A549 (cell line): ENCODE measurements at regions not wholly inside any gene's neighbourhood (a gene's known extent, or its start where the extent isn't known, plus 50 kb on each side); places are given as distances from the start of the nearest gene placed in this dataset.

Experiments used
- ATAC-seq, 2 experiments: fragments of 200-7000 bp in 1 of 2; fragments of >200 bp in 1 of 2; cut with Nextera tagmentation in 1 of 2; cut with Tn5 transposase in 1 of 2; 3 replicates each; pipeline versions ENCODE4 v1.8.0 to v1.9.1; 2018 to 2020; ENCODE audit warnings: mild to moderate bottlenecking in 1 of 2, moderate library complexity in 1 of 2
- CTCF ChIA-PET: fragments of 300-600 bp; sonication (Branson Sonifier 250); formaldehyde crosslinking; extraction: SDS; loops from one replicate; lab custom pipeline; 2021; ENCODE audit warnings: antibody characterized with exemption, inconsistent platforms; lab: Yijun Ruan, JAX
- POLR2A ChIA-PET: fragments of 350-600 bp; formaldehyde crosslinking; extraction: SDS; loops from one replicate; lab custom pipeline; 2021; ENCODE audit warnings: antibody characterized with exemption, inconsistent platforms; lab: Yijun Ruan, JAX
- DNase-seq, 2 experiments: peaks; one replicate each; pipeline versions ENCODE4 v3.0.0 to v3.0.0-alpha.2; 2011 to 2016; ENCODE audit warnings: low read depth in 1 of 2, low spot score in 1 of 2
- FAIRE-seq: peaks from 2 replicates; lab custom pipeline; 2011; peaks lifted over from hg19 to GRCh38; lab: Jason Lieb, UNC
- H3K27ac ChIP-seq, 2 experiments: fragments of >200 bp; sonication (Bioruptor Twin); formaldehyde crosslinking; 3 replicates each; pipeline ENCODE4 v1.5.1; 2016 to 2017
- H3K4me1 ChIP-seq: fragments of >200 bp; sonication (Bioruptor Twin); formaldehyde crosslinking; 3 replicates; pipeline ENCODE4 v1.6.1; 2016
- H3K4me2 ChIP-seq: fragments of >200 bp; sonication (Bioruptor Twin); formaldehyde crosslinking; 3 replicates; pipeline ENCODE4 v1.6.1; 2016
- H3K4me3 ChIP-seq: fragments of >200 bp; sonication (Bioruptor Twin); formaldehyde crosslinking; 3 replicates; pipeline ENCODE4 v1.5.1; 2016
- H3K9me3 ChIP-seq: fragments of >200 bp; sonication (Bioruptor Twin); formaldehyde crosslinking; 3 replicates; pipeline ENCODE4 v1.6.1; 2016
- CBX2 ChIP-seq: fragments of 200-600 bp; sonication (generic); IDR thresholded peaks from 2 replicates; pipeline ENCODE4 v1.6.1; 2016; ENCODE audit warnings: low read depth, mild to moderate bottlenecking, borderline replicate concordance
- CBX8 ChIP-seq: fragments of 200-600 bp; sonication (generic); IDR thresholded peaks from 2 replicates; pipeline ENCODE4 v1.6.1; 2016
- EP300 ChIP-seq, 2 experiments: fragments of >200 bp; sonication (Bioruptor Twin); formaldehyde crosslinking; IDR thresholded peaks; 2 replicates in 1 of 2; 3 replicates in 1 of 2; pipeline ENCODE4 v1.6.1; 2016 to 2017
- FOSL2 ChIP-seq, 2 experiments: fragments of 450-650 bp in 1 of 2; fragments of >200 bp in 1 of 2; sonication (Bioruptor Twin) in 1 of 2; formaldehyde crosslinking; IDR thresholded peaks; 2 replicates each; pipeline versions ENCODE4 v1.5.0 to v1.6.1; 2016 to 2020; ENCODE audit warnings: mild to moderate bottlenecking in 1 of 2, moderate library complexity in 1 of 2
- FOXS1 ChIP-seq: fragments of 250-450 bp; sonication (Bioruptor Pico); IDR thresholded peaks from 2 replicates; pipeline ENCODE4 v1.5.0; 2020; ENCODE audit warnings: mild to moderate bottlenecking, moderate library complexity
- HDAC2 ChIP-seq: fragments of 200-600 bp; sonication (generic); IDR thresholded peaks from 2 replicates; pipeline ENCODE4 v1.6.1; 2016
- HOXA7 ChIP-seq: fragments of 250-450 bp; sonication (Bioruptor Pico); IDR thresholded peaks from 2 replicates; pipeline ENCODE4 v1.5.0; 2020; ENCODE audit warnings: mild to moderate bottlenecking, moderate library complexity
- HOXB5 ChIP-seq: fragments of 250-450 bp; sonication (Bioruptor Pico); IDR thresholded peaks from 2 replicates; pipeline ENCODE4 v1.5.0; 2020; ENCODE audit warnings: mild to moderate bottlenecking, moderate library complexity
- MAZ ChIP-seq: fragments of 150-350 bp; IDR thresholded peaks from 2 replicates; pipeline ENCODE4 v1.6.1; 2014; ENCODE audit warnings: antibody characterized with exemption, low read depth, low read length, borderline replicate concordance
- NFE2L2 ChIP-seq: fragments of 150-350 bp; conservative IDR thresholded peaks from 2 replicates; pipeline ENCODE4 v1.6.1; 2014; ENCODE audit warnings: low read length
- NPAS2 ChIP-seq: fragments of 250-450 bp; sonication (Bioruptor Pico); IDR thresholded peaks from 2 replicates; pipeline ENCODE4 v1.8.0; 2022; ENCODE audit warnings: mild to moderate bottlenecking, moderate library complexity, borderline replicate concordance
- PHF8 ChIP-seq: fragments of 200-600 bp; sonication (generic); IDR thresholded peaks from 2 replicates; pipeline ENCODE4 v1.6.1; 2016; ENCODE audit warnings: low read depth, mild to moderate bottlenecking, antibody characterized with exemption, moderate library complexity, borderline replicate concordance
- POLR2A ChIP-seq: IDR thresholded peaks from 2 replicates; pipeline ENCODE4 v1.6.1; 2012; ENCODE audit warnings: mild to moderate bottlenecking, low read length
- POLR2AphosphoS2 ChIP-seq: conservative IDR thresholded peaks from 2 replicates; pipeline ENCODE4 v1.6.1; 2012; ENCODE audit warnings: low read length, improper control_type of control experiment, inconsistent platforms
- RNF2 ChIP-seq: fragments of 200-600 bp; sonication (generic); IDR thresholded peaks from 2 replicates; pipeline ENCODE4 v1.6.1; 2016; ENCODE audit warnings: low read depth, mild to moderate bottlenecking, antibody characterized with exemption, moderate library complexity, borderline replicate concordance
- WGBS: methylation state at CpG from one replicate; pipeline ENCODE4 v1.1.6; 2017; ENCODE audit errors: missing lambda C conversion rate; 5-methylcytosine and 5-hydroxymethylcytosine counted together
- TF ChIP-seq, protein P1 (sequence below): fragments of 450-650 bp; IDR thresholded peaks from 2 replicates; pipeline ENCODE4 v1.6.1; 2014; ENCODE audit warnings: antibody characterized with exemption
- TF ChIP-seq, protein P2 (sequence below): IDR thresholded peaks from 2 replicates; pipeline ENCODE4 v1.6.1; 2012; ENCODE audit warnings: low read depth, borderline replicate concordance
- TF ChIP-seq, protein P3 (sequence below): fragments of 200-600 bp; sonication (generic); IDR thresholded peaks from 2 replicates; pipeline ENCODE4 v1.6.1; 2016; ENCODE audit warnings: antibody characterized with exemption, mild to moderate bottlenecking, moderate library complexity
- TF ChIP-seq, protein P4 (sequence below): IDR thresholded peaks from 2 replicates; pipeline ENCODE4 v1.6.1; 2012

DNA sequence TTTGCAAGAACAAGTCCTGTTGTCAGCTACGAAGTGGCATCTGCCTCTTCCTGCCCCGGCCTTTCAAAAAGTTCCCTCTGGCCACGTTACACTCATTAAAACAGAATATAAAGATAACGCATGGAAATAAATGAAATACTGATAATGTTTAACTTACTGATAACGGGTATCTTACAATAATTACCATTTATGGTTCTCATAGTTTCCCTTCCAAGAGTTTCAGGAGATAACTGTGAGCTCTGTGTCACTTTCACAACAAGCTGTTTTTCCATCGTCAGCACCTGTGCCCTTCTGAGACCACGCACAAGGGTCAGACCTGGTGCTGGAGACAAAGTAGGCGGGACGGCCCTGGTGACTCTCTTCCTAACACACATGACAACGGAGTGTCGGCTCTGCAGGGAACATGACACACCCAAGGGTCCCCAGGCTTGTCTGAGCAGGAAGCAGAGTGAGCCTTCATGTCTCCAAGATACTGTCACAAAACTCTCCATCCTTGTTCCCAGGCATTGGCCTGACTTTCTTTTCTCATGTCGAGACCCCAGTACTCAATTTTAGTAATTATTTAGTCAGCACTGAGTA lies 86.2 kb upstream of the THBS2 start (continued):
- TF ChIP-seq RNF2 = no peak
- TF ChIP-seq EP300 (IDR thresholded peaks at IDR 0.05) = no peak

DNA sequence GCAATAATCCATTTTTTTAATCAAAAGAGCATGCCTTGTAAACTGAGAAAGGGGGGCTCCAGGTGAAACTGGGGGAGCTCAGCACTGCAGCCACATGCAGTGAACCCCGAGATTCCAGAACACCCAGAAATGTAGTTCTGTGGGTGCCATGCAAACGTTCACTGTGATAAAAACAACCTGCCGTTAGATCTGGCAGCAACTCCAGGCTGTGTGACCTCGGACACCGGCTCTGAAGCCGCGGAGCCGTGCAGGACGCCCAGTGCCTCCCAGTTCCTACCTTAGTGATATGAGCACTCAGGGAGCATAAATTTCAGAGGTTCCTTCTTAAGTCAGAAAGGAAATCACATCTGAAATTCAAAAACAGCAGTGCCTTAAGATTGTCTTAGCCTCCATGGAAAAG lies 85.4 kb upstream of the THBS2 start:
- no peaks in the 10 kb centered on the region for H3K9me3 ChIP-seq
- ChIA-PET POLR2A (no interaction called here), CTCF (no interaction called here)
- DNase-seq = no peak
- peaks cover 11% of the 10 kb centered on the region for H3K4me1 ChIP-seq
- H3K4me2 ChIP-seq = no peak overlapping the region
- H3K4me3 ChIP-seq = no peak overlapping the region
- ATAC-seq = no peak
- TF ChIP-seq PHF8 (no peak), FOXS1 (CRISPR knock-in tag) (no peak), HOXB5 (no peak), HOXA7 (no peak), EP300 (IDR thresholded peaks at IDR 0.05) (no peak), NPAS2 (CRISPR knock-in tag) (no peak)
- TF ChIP-seq, protein P1, sequence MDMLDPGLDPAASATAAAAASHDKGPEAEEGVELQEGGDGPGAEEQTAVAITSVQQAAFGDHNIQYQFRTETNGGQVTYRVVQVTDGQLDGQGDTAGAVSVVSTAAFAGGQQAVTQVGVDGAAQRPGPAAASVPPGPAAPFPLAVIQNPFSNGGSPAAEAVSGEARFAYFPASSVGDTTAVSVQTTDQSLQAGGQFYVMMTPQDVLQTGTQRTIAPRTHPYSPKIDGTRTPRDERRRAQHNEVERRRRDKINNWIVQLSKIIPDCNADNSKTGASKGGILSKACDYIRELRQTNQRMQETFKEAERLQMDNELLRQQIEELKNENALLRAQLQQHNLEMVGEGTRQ = no peak
- TF ChIP-seq, protein P2, sequence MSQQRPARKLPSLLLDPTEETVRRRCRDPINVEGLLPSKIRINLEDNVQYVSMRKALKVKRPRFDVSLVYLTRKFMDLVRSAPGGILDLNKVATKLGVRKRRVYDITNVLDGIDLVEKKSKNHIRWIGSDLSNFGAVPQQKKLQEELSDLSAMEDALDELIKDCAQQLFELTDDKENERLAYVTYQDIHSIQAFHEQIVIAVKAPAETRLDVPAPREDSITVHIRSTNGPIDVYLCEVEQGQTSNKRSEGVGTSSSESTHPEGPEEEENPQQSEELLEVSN = no peak
- H3K27ac ChIP-seq = no peak overlapping the region
- FAIRE-seq = no peak
- 86% methylated on average over 9 of the region's 9 CpGs for WGBS

DNA sequence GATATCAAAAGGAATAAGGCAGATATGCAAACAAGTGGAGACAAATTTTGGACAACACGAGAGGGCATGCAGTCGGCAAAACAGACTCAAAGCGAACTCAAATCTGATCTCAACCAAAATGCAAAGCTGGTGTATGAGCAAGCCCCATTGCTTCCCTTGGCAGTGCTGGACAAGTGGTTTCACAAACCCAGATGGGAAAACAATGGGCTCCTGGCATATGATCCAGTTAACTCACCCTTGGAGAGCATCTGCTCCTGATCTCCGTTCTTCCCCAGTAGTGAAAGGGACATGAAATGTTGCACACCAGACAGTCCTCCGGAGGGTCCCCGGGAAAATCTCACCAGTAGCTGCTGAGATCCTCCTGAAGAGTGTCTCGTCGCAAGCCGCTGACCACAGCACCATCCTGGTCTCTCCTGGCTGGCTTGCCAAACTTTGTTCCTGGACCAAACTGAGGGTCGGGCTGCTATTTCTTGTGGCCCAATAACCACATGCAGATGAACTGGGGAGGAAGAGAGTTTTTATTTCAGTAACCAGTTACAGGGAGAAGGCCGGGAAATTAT lies 84.3 kb upstream of the THBS2 start:
- DNase-seq = no peak
- Histone ChIP-seq H3K4me1 (peaks cover 11% of the 10 kb centered on the region), H3K9me3 (no peaks in the 10 kb centered on the region), H3K27ac (no peak overlapping the region), H3K4me2 (no peak overlapping the region), H3K4me3 (no peak overlapping the region)
- CTCF ChIA-PET = interaction anchor here (1.2 kb wide), 1 partner anchor 12 kb away, joined by 3 read pairs; no protein-coding TSS in a partner anchor
- no peak for ATAC-seq
- TF ChIP-seq POLR2A (no peak), CBX8 (no peak), CBX2 (no peak), MAZ (no peak), POLR2AphosphoS2 (no peak), FOSL2 (IDR thresholded peaks at IDR 0.05) (no peak), FOSL2 (CRISPR knock-in tag; IDR thresholded peaks at IDR 0.05) (no peak), HDAC2 (no peak), NFE2L2 (no peak), HOXA7 (no peak), NPAS2 (CRISPR knock-in tag) (no peak)
- TF ChIP-seq, protein P1 = no peak
- TF ChIP-seq, protein P3, sequence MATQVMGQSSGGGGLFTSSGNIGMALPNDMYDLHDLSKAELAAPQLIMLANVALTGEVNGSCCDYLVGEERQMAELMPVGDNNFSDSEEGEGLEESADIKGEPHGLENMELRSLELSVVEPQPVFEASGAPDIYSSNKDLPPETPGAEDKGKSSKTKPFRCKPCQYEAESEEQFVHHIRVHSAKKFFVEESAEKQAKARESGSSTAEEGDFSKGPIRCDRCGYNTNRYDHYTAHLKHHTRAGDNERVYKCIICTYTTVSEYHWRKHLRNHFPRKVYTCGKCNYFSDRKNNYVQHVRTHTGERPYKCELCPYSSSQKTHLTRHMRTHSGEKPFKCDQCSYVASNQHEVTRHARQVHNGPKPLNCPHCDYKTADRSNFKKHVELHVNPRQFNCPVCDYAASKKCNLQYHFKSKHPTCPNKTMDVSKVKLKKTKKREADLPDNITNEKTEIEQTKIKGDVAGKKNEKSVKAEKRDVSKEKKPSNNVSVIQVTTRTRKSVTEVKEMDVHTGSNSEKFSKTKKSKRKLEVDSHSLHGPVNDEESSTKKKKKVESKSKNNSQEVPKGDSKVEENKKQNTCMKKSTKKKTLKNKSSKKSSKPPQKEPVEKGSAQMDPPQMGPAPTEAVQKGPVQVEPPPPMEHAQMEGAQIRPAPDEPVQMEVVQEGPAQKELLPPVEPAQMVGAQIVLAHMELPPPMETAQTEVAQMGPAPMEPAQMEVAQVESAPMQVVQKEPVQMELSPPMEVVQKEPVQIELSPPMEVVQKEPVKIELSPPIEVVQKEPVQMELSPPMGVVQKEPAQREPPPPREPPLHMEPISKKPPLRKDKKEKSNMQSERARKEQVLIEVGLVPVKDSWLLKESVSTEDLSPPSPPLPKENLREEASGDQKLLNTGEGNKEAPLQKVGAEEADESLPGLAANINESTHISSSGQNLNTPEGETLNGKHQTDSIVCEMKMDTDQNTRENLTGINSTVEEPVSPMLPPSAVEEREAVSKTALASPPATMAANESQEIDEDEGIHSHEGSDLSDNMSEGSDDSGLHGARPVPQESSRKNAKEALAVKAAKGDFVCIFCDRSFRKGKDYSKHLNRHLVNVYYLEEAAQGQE = no peak
- TF ChIP-seq, protein P4, sequence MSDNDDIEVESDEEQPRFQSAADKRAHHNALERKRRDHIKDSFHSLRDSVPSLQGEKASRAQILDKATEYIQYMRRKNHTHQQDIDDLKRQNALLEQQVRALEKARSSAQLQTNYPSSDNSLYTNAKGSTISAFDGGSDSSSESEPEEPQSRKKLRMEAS = no peak
- WGBS = 90% methylated on average over 5 of the region's 11 CpGs
- POLR2A ChIA-PET = no interaction called here
- FAIRE-seq = no peak
